BE2C (cell line): ENCODE measurements at regions not wholly inside any gene's neighbourhood (a gene's known extent, or its start where the extent isn't known, plus 50 kb on each side); places are given as distances from the start of the nearest gene placed in this dataset.

ENCODE experiments used
- DNase-seq: peaks from one replicate; pipeline ENCODE4 v3.0.0-alpha.2; 2020
- H3K27me3 ChIP-seq: fragments of 250-450 bp; sonication (Bioruptor Pico); 2 replicates; pipeline ENCODE4 v1.5.1; 2020; ENCODE audit warnings: mild to moderate bottlenecking
- H3K36me3 ChIP-seq: fragments of 250-450 bp; sonication (Bioruptor Pico); 2 replicates; pipeline ENCODE4 v1.5.1; 2020; ENCODE audit warnings: mild to moderate bottlenecking
- H3K4me1 ChIP-seq: fragments of 250-450 bp; sonication (Bioruptor Pico); 2 replicates; pipeline ENCODE4 v1.5.1; 2020
- H3K4me3 ChIP-seq: 2 replicates; pipeline ENCODE4 v1.5.1; 2011; ENCODE audit warnings: low read depth, low read length
- H3K9me3 ChIP-seq: fragments of 250-450 bp; sonication (Bioruptor Pico); 2 replicates; pipeline ENCODE4 v1.5.1; 2020
- CTCF ChIP-seq: IDR thresholded peaks from 2 replicates; pipeline ENCODE4 v1.5.1; 2012; ENCODE audit warnings: mild to moderate bottlenecking, low read depth, low read length

GRCh38 chr5:117743337-117743736 lies 1168.7 kb upstream of the SEMA6A start:
- Histone ChIP-seq H3K9me3 (no peaks in the 10 kb centered on the region; the same call in 1 of the 2 replicates), H3K27me3 (no peaks in the 10 kb centered on the region), H3K4me3 (no peak overlapping the region), H3K4me1 (no peaks in the 10 kb centered on the region), H3K36me3 (no peaks in the 10 kb centered on the region)
- TF ChIP-seq CTCF = no peak
- DNase-seq = no peak

- Histone ChIP-seq H3K36me3 (no peaks in the 10 kb centered on the region), H3K4me1 (no peaks in the 10 kb centered on the region), H3K9me3 (no peaks in the 10 kb centered on the region; the same call in 1 of the 2 replicates), H3K4me3 (no peak overlapping the region), H3K27me3 (no peaks in the 10 kb centered on the region)
- DNase-seq = no peak
- TF ChIP-seq CTCF = no peak
Observed at GRCh38 chr5:117741655-117742206, 1167.1 kb upstream of the SEMA6A start.

GRCh38 chr5:117740268-117740667 lies 1165.6 kb upstream of the SEMA6A start:
- DNase-seq = no peak
- Histone ChIP-seq H3K4me1 (no peaks in the 10 kb centered on the region), H3K27me3 (no peaks in the 10 kb centered on the region), H3K9me3 (no peaks in the 10 kb centered on the region; the same call in 1 of the 2 replicates), H3K4me3 (no peak overlapping the region), H3K36me3 (no peaks in the 10 kb centered on the region)
- no peak for TF ChIP-seq CTCF

GRCh38 chr5:117738571-117738970 lies 1163.9 kb upstream of the SEMA6A start:
- DNase-seq = no peak
- Histone ChIP-seq H3K36me3 (no peaks in the 10 kb centered on the region), H3K4me3 (no peak overlapping the region), H3K4me1 (no peaks in the 10 kb centered on the region), H3K9me3 (no peaks in the 10 kb centered on the region; the same call in 1 of the 2 replicates), H3K27me3 (no peaks in the 10 kb centered on the region)
- no peak for TF ChIP-seq CTCF

- Histone ChIP-seq H3K27me3 (no peaks in the 10 kb centered on the region), H3K36me3 (no peaks in the 10 kb centered on the region), H3K9me3 (no peaks in the 10 kb centered on the region; the same call in 1 of the 2 replicates), H3K4me3 (no peak overlapping the region), H3K4me1 (no peaks in the 10 kb centered on the region)
- TF ChIP-seq CTCF = no peak
- no peak for DNase-seq
Observed at GRCh38 chr5:117736698-117737097, 1162.1 kb upstream of the SEMA6A start.

GRCh38 chr5:117734056-117734455 lies 1159.4 kb upstream of the SEMA6A start:
- no peaks in the 10 kb centered on the region for H3K27me3 ChIP-seq
- H3K9me3 ChIP-seq = no peaks in the 10 kb centered on the region
- no peak overlapping the region for H3K4me3 ChIP-seq
- H3K36me3 ChIP-seq = no peaks in the 10 kb centered on the region
- TF ChIP-seq CTCF = no peak
- no peak for DNase-seq
- H3K4me1 ChIP-seq = no peaks in the 10 kb centered on the region
